B cell (primary cell): ENCODE measurements at regions not wholly inside any gene's neighbourhood (a gene's known extent, or its start where the extent isn't known, plus 50 kb on each side); places are given as distances from the start of the nearest gene placed in this dataset.

ENCODE experiments used
- ATAC-seq: fragments of 200-7000 bp; cut with Tn5 transposase; one replicate; pipeline ENCODE4 v1.10.0; 2021; ENCODE audit warnings: low read depth, mild to moderate bottlenecking, moderate number of reproducible peaks, moderate library complexity
- CTCF ChIA-PET: fragments of 350-600 bp; sonication (Branson Sonifier 250); formaldehyde crosslinking; loops from one replicate; lab custom pipeline; 2021; ENCODE audit warnings: antibody characterized with exemption, inconsistent platforms; lab: Charles Lee
- POLR2A ChIA-PET: fragments of 350-600 bp; sonication (Branson Sonifier 250); formaldehyde crosslinking; loops from one replicate; lab custom pipeline; 2021; ENCODE audit warnings: antibody characterized with exemption; lab: Charles Lee
- DNase-seq: peaks from one replicate; pipeline ENCODE4 v3.0.0; 2013
- H2AFZ ChIP-seq: 2 replicates; pipeline ENCODE4 v1.6.1; 2012; ENCODE audit warnings: mild to moderate bottlenecking, low read depth, low read length; ENCODE audit not compliant: insufficient read depth, poor library complexity, severe bottlenecking
- H3K27ac ChIP-seq, 2 donors: 1 replicate in 1 of 2; 2 replicates in 1 of 2; pipeline ENCODE4 v1.5.1; 2012 to 2013; ENCODE audit warnings: low read length in 2 of 2, mild to moderate bottlenecking in 2 of 2, moderate library complexity in 1 of 2
- H3K27me3 ChIP-seq, 4 experiments: fragments of 200-600 bp in 1 of 4; sonication (generic) in 1 of 4; replicated peaks in 1 of 4; 1 replicate in 2 of 4; 2 replicates in 2 of 4; pipeline versions ENCODE4 v1.6.1 to v1.7.0; 2013 to 2016; ENCODE audit warnings: low read length in 3 of 4, mild to moderate bottlenecking in 2 of 4, mixed read lengths in 1 of 4, moderate library complexity in 1 of 4; ENCODE audit not compliant: insufficient read depth in 4 of 4, control insufficient read depth in 3 of 4; ENCODE audit errors: control extremely low read depth in 1 of 4
- H3K36me3 ChIP-seq, 2 experiments: replicated peaks in 1 of 2; 1 replicate in 1 of 2; 2 replicates in 1 of 2; pipeline versions ENCODE4 v1.6.1 to v1.7.1; 2013; ENCODE audit warnings: low read length in 1 of 2; ENCODE audit not compliant: insufficient read depth in 2 of 2, control insufficient read depth in 1 of 2; ENCODE audit errors: control extremely low read depth in 1 of 2, extremely low read depth in 1 of 2
- H3K4me1 ChIP-seq, 2 donors: fragments of 200-600 bp in 1 of 2; sonication (generic) in 1 of 2; 1 replicate in 1 of 2; 2 replicates in 1 of 2; pipeline versions ENCODE4 v1.5.1 to v1.6.1; 2013 to 2017; ENCODE audit warnings: low read length in 2 of 2; ENCODE audit not compliant: control insufficient read depth in 2 of 2, insufficient read depth in 2 of 2
- H3K4me2 ChIP-seq: replicated peaks from 2 replicates; pipeline ENCODE3; 2012; ENCODE audit warnings: mild to moderate bottlenecking, low read depth, low read length; ENCODE audit not compliant: poor library complexity, severe bottlenecking
- H3K4me3 ChIP-seq, 5 experiments: fragments of 200-600 bp in 1 of 5; sonication (generic) in 1 of 5; 1 replicate in 3 of 5; 2 replicates in 2 of 5; pipeline versions ENCODE4 v1.5.1 to v1.7.0; 2011 to 2016; ENCODE audit warnings: low read length in 4 of 5, mild to moderate bottlenecking in 4 of 5, low read depth in 2 of 5, control low read depth in 1 of 5, moderate library complexity in 1 of 5; ENCODE audit not compliant: insufficient read depth in 1 of 5; ENCODE audit errors: control extremely low read depth in 1 of 5, extremely low read depth in 1 of 5
- H3K79me2 ChIP-seq: fragments of 200-600 bp; sonication (generic); one replicate; pipeline ENCODE4 v1.6.0; 2016; ENCODE audit warnings: low read length; ENCODE audit not compliant: control insufficient read depth, insufficient read depth
- H3K9ac ChIP-seq: fragments of 200-600 bp; sonication (generic); 2 replicates; pipeline ENCODE4 v1.6.1; 2017; ENCODE audit warnings: mild to moderate bottlenecking, low read length, moderate library complexity
- H3K9me3 ChIP-seq, 3 donors: one replicate each; pipeline versions ENCODE4 v1.6.1 to v1.7.1; 2013; ENCODE audit warnings: low read length in 2 of 3; ENCODE audit not compliant: control insufficient read depth in 2 of 3, insufficient read depth in 1 of 3; ENCODE audit errors: control extremely low read depth in 1 of 3
- H4K20me1 ChIP-seq: 2 replicates; pipeline ENCODE4 v1.6.0; 2012; ENCODE audit warnings: mild to moderate bottlenecking, low read length; ENCODE audit not compliant: insufficient read depth, control insufficient read depth, poor library complexity, severe bottlenecking
- H3K27ac Mint-ChIP-seq: one replicate; pipeline ENCODE4 v1.8.0; 2021; ENCODE audit warnings: mixed read lengths
- H3K27me3 Mint-ChIP-seq: one replicate; pipeline ENCODE4 v1.8.0; 2021; ENCODE audit warnings: mixed read lengths
- H3K4me1 Mint-ChIP-seq: one replicate; pipeline ENCODE4 v1.8.0; 2021; ENCODE audit warnings: mixed read lengths
- H3K4me3 Mint-ChIP-seq: one replicate; pipeline ENCODE4 v1.8.0; 2021; ENCODE audit warnings: mixed read lengths
- H3K9me3 Mint-ChIP-seq: one replicate; pipeline ENCODE4 v1.8.0; 2022; ENCODE audit warnings: mixed read lengths; ENCODE audit not compliant: insufficient read depth
- CTCF ChIP-seq: fragments of 200-600 bp; IDR thresholded peaks from one replicate; pipeline ENCODE4 v1.8.0; 2022; ENCODE audit warnings: antibody characterized with exemption, mild to moderate bottlenecking
- EZH2 ChIP-seq: IDR thresholded peaks from 2 replicates; pipeline ENCODE4 v1.6.1; 2012; ENCODE audit warnings: borderline replicate concordance, low read depth, mild to moderate bottlenecking, moderate library complexity, low read length; ENCODE audit not compliant: insufficient read depth, poor library complexity, severe bottlenecking
- WGBS: methylation state at CpG from one replicate; pipeline ENCODE4 v1.1.5; 2013; ENCODE audit warnings: missing lambda C conversion rate; ENCODE audit not compliant: insufficient coverage; 5-methylcytosine and 5-hydroxymethylcytosine counted together
- intact Hi-C: fragments of 100-400 bp; cut with micrococcal nuclease; formaldehyde crosslinking; loops from one replicate; pipeline ENCODE4 v1.10.0; 2022

- Histone ChIP-seq H3K4me1 (no peaks in the 10 kb centered on the region), H2AFZ (no peak overlapping the region), H3K4me3 (no peak overlapping the region), H3K27ac (no peak overlapping the region), H3K36me3 (no peaks in the 10 kb centered on the region), H3K27me3 (no peaks in the 10 kb centered on the region), H3K9ac (no peak overlapping the region), H3K79me2 (no peaks in the 10 kb centered on the region), H3K4me2 (no peak overlapping the region), H4K20me1 (no peaks in the 10 kb centered on the region), H3K9me3 (peaks cover 0 to 12% (median 0%) of the 10 kb centered on the region in 3 donors)
- Mint-ChIP-seq H3K4me3 (no peak overlapping the region), H3K9me3 (peaks cover 3% of the 10 kb centered on the region), H3K27me3 (no peaks in the 10 kb centered on the region), H3K4me1 (no peaks in the 10 kb centered on the region), H3K27ac (no peak overlapping the region)
- intact Hi-C loops = no loop called here
- ChIA-PET CTCF (no interaction called here), POLR2A (no interaction called here)
- 77% methylated on average over 5 of the region's 6 CpGs for WGBS
- no peak for TF ChIP-seq EZH2
- no peak for DNase-seq
- no peak for ATAC-seq
Measured at GRCh38 chr4:135184715-135185114, 983.1 kb upstream of the PABPC4L start.

- H2AFZ ChIP-seq = no peak overlapping the region
- DNase-seq (no peak), ATAC-seq (no peak)
- no peak overlapping the region for H3K27ac ChIP-seq
- Mint-ChIP-seq H3K27ac (no peak overlapping the region), H3K27me3 (no peaks in the 10 kb centered on the region), H3K4me3 (no peak overlapping the region), H3K4me1 (no peaks in the 10 kb centered on the region), H3K9me3 (no peaks in the 10 kb centered on the region)
- H3K9me3 ChIP-seq = no peaks in the 10 kb centered on the region
- ChIA-PET CTCF (no interaction called here), POLR2A (no interaction called here)
- TF ChIP-seq EZH2 = no peak
- TF ChIP-seq CTCF = no peak
- no peaks in the 10 kb centered on the region for H4K20me1 ChIP-seq
- H3K9ac ChIP-seq = no peak overlapping the region
- H3K79me2 ChIP-seq = no peaks in the 10 kb centered on the region
- no peak overlapping the region for H3K4me3 ChIP-seq
- intact Hi-C loops = no loop called here
- H3K36me3 ChIP-seq = no peaks in the 10 kb centered on the region
- H3K27me3 ChIP-seq = no peaks in the 10 kb centered on the region
- no peaks in the 10 kb centered on the region for H3K4me1 ChIP-seq
- no peak overlapping the region for H3K4me2 ChIP-seq
Measured at GRCh38 chr4:135177321-135177720, 975.7 kb upstream of the PABPC4L start.
